Body of pancreas (tissue), 4 donors: ENCODE measurements at regions not wholly inside any gene's neighbourhood (a gene's known extent, or its start where the extent isn't known, plus 50 kb on each side); places are given as distances from the start of the nearest gene placed in this dataset.

Experiments
- ATAC-seq: fragments of 150-250 bp; one replicate; pipeline ENCODE4 v1.9.1; 2016
- DNase-seq, 4 donors: peaks; one replicate each; pipeline ENCODE4 v3.0.0-alpha.2; 2019
- H3K27ac ChIP-seq, 4 donors: fragments of 200-600 bp; sonication (generic); 1 replicate in 3 of 4; 2 replicates in 1 of 4; pipeline versions ENCODE4 v1.5.1 to v1.6.1; 2016 to 2019; ENCODE audit warnings: mild to moderate bottlenecking in 1 of 4, mixed read lengths in 1 of 4, moderate library complexity in 1 of 4
- H3K27me3 ChIP-seq, 2 donors: fragments of 200-600 bp; sonication (generic); one replicate each; pipeline ENCODE4 v1.6.0; 2016; ENCODE audit warnings: mild to moderate bottlenecking in 1 of 2
- H3K36me3 ChIP-seq, 2 donors: fragments of 200-600 bp; sonication (generic); replicated peaks in 1 of 2; 2 replicates each; pipeline ENCODE4 v1.5.1; 2016; ENCODE audit warnings: low read depth in 2 of 2; ENCODE audit not compliant: insufficient read depth in 1 of 2
- H3K4me1 ChIP-seq: fragments of 200-600 bp; sonication (generic); one replicate; pipeline ENCODE4 v1.6.0; 2016
- H3K4me3 ChIP-seq, 2 donors: fragments of 200-600 bp; sonication (generic); 1 replicate in 1 of 2; 2 replicates in 1 of 2; pipeline ENCODE4 v1.5.1; 2016 to 2019
- H3K9me3 ChIP-seq, 3 donors: fragments of 200-600 bp; sonication (generic); 1 replicate in 2 of 3; 2 replicates in 1 of 3; pipeline ENCODE4 v1.5.1; 2016
- POLR2A ChIP-seq, 3 donors: fragments of 450-650 bp; IDR thresholded peaks; one replicate each; pipeline ENCODE4 v1.6.1; 2016; ENCODE audit warnings: antibody characterized with exemption in 3 of 3, mild to moderate bottlenecking in 2 of 3
- WGBS, 2 donors: methylation state at CpG; one replicate each; pipeline ENCODE4 v1.1.5; 2017; 5-methylcytosine and 5-hydroxymethylcytosine counted together
- intact Hi-C: fragments of 100-400 bp; cut with DNase I; formaldehyde crosslinking; loops from one replicate; pipeline ENCODE4 v1.15.1; 2023
- TF ChIP-seq, protein P1 (sequence below), 7 experiments: fragments of 450-650 bp in 4 of 7; fragments of 200-600 bp in 3 of 7; sonication (generic) in 3 of 7; IDR thresholded peaks; one replicate each; pipeline ENCODE4 v1.5.1; 2016 to 2019; ENCODE audit warnings: antibody characterized with exemption in 7 of 7

DNA sequence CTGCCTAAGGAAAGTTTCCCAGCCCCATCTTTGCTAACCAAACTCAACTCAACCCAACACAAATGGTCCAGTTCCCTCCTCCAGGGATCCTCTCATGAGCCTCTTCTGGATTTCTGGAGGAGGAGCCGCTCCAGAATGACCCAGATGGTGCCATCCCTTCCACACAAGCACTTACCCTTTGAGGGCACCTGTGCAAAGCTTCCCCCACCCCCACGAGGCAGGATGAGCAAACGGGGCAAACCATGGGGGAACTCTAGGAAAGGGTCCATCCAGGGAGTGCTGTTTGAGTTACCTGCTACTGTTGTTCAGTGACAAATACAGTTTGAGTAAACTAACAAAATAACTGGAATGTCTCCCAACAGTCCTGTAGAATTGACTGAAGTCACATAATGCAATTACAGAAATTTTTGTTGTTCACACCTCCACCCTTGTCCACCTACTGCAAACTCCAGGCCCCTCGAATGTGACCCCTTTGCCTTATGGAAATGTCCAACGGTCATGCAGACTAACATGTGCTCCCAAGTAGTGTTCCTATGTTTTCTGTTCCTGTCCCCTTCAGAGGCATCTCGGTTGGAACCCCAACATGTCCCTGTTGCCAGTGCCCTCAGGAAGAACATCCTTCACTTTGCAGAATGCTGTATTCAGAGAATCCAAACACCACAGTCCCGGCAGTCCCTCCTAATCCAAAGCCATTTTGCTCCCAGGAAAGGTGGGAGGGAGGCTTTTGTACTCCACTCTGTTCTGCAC is 160.1 kb downstream of the RRAGC start:
- H3K9me3 ChIP-seq: no peaks in the 10 kb centered on the region
- ATAC-seq: no peak
- H3K27ac ChIP-seq: no peak overlapping the region
- no peaks in the 10 kb centered on the region for H3K36me3 ChIP-seq
- H3K4me1 ChIP-seq: no peaks in the 10 kb centered on the region
- intact Hi-C loops: no loop called here
- no peak overlapping the region for H3K4me3 ChIP-seq
- no peak for TF ChIP-seq POLR2A (IDR thresholded peaks at IDR 0.05)
- TF ChIP-seq, protein P1, sequence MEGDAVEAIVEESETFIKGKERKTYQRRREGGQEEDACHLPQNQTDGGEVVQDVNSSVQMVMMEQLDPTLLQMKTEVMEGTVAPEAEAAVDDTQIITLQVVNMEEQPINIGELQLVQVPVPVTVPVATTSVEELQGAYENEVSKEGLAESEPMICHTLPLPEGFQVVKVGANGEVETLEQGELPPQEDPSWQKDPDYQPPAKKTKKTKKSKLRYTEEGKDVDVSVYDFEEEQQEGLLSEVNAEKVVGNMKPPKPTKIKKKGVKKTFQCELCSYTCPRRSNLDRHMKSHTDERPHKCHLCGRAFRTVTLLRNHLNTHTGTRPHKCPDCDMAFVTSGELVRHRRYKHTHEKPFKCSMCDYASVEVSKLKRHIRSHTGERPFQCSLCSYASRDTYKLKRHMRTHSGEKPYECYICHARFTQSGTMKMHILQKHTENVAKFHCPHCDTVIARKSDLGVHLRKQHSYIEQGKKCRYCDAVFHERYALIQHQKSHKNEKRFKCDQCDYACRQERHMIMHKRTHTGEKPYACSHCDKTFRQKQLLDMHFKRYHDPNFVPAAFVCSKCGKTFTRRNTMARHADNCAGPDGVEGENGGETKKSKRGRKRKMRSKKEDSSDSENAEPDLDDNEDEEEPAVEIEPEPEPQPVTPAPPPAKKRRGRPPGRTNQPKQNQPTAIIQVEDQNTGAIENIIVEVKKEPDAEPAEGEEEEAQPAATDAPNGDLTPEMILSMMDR (IDR thresholded peaks at IDR 0.05): no peak
- no peak for DNase-seq
- H3K27me3 ChIP-seq: no peaks in the 10 kb centered on the region
- 27 to 33% methylated on average over 7 of the region's 7 CpGs for WGBS, 2 donors

DNA sequence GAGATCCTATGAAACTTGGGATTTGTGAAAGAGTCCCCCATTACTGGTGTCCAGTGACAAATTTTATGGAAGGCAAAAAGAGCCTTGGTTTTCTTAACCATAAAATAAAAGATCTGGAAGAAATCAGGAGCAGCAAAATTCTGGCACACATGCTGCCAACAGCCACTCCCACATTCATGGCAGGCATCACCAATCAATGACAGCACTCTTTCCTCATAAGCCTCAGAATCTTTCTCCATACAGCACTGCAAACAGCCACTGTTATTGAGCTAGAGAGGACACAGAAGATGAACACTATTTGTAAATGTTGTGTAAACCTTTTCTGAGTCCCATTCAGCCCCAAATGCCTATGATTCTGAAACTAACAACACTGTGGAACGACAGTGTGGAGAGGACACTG is 162.2 kb downstream of the RRAGC start:
- H3K9me3 ChIP-seq: no peaks in the 10 kb centered on the region
- no peak overlapping the region for H3K4me3 ChIP-seq
- TF ChIP-seq, protein P1 (IDR thresholded peaks at IDR 0.05): no peak
- no peak for TF ChIP-seq POLR2A (IDR thresholded peaks at IDR 0.05)
- ATAC-seq (no peak), DNase-seq (no peak)
- WGBS, 2 donors: 25 to 31% methylated on average over 1 of the region's 1 CpG
- H3K27ac ChIP-seq: no peak overlapping the region
- H3K36me3 ChIP-seq: no peaks in the 10 kb centered on the region
- H3K4me1 ChIP-seq: no peaks in the 10 kb centered on the region
- H3K27me3 ChIP-seq: no peaks in the 10 kb centered on the region
- intact Hi-C loops: no loop called here

DNA sequence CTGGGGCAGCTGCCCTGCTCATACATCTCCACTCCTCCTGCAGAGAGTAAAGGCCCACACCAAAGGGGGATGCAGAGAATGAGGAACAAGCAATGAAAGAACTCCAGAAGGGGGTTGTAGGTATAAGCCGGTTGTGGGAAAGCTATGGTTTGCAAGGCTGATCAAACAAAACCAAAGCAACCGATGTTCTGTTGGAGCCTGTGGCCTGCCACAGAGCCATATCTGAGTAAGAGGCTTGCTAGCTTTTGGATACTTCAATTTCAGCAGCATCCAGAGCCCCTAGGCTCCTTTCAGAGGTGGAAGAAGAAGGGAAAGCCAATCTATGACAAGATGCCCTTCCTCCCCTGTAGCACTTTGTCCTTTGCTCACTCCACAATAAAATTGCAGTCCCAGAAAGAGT is 163.2 kb downstream of the RRAGC start:
- Histone ChIP-seq H3K36me3 (no peaks in the 10 kb centered on the region), H3K4me1 (no peaks in the 10 kb centered on the region), H3K27ac (no peak overlapping the region), H3K9me3 (no peaks in the 10 kb centered on the region), H3K27me3 (no peaks in the 10 kb centered on the region), H3K4me3 (no peak overlapping the region)
- WGBS, 2 donors: 63 to 77% methylated on average over 2 of the region's 2 CpGs
- no peak for ATAC-seq
- no peak for DNase-seq
- intact Hi-C loops: no loop called here
- no peak for TF ChIP-seq POLR2A (IDR thresholded peaks at IDR 0.05)
- TF ChIP-seq, protein P1 (IDR thresholded peaks at IDR 0.05): no peak

DNA sequence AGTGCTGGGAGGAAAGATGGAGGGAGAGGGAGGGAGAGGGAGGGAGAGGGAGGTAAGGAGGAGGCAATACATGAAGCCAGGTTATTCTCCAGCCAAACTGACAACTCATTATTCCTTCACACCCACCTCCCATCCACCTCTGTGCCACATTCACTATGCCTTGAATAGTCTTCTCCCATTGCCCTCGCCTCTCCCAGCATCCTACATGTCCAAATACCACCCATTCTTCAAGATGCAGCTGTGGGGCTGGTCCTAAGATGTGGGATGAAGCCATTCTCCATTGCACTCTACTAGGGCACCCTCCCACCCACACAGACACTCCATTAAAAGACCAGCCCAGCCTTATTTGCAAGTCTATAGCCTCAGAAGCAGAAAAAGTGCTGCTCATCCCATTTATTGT is 165.8 kb downstream of the RRAGC start:
- Histone ChIP-seq H3K36me3 (no peaks in the 10 kb centered on the region), H3K4me1 (no peaks in the 10 kb centered on the region), H3K27ac (no peak overlapping the region), H3K27me3 (no peaks in the 10 kb centered on the region), H3K4me3 (no peak overlapping the region), H3K9me3 (no peaks in the 10 kb centered on the region)
- 29 to 35% methylated on average over 1 of the region's 1 CpG for WGBS, 2 donors
- TF ChIP-seq, protein P1 (IDR thresholded peaks at IDR 0.05): no peak
- TF ChIP-seq POLR2A (IDR thresholded peaks at IDR 0.05): no peak
- DNase-seq (no peak), ATAC-seq (no peak)
- intact Hi-C loops: no loop called here

DNA sequence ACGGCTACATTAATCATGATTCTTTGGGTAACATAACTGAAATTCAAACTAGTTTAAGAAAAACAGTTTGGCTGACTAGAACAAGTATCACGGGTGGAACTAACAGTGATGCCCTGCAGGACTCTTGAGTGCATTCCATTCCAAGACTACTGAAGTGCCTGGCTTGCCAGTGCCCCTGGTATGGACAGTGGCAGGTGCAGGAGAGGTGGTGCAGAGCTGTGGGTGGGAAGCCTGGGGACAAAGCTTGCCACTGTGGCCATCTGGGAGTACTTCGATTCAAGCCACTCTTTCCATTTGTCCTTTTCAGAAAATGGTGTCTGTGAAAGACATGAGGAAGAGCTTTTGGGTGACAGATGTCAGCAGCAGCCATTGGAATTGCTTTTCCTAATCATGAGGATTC is 166.5 kb downstream of the RRAGC start:
- TF ChIP-seq, protein P1 (IDR thresholded peaks at IDR 0.05): no peak
- no peak for TF ChIP-seq POLR2A (IDR thresholded peaks at IDR 0.05)
- WGBS, 2 donors: 41 to 42% methylated on average over 3 of the region's 3 CpGs
- H3K4me1 ChIP-seq: no peaks in the 10 kb centered on the region
- intact Hi-C loops: no loop called here
- no peaks in the 10 kb centered on the region for H3K27me3 ChIP-seq
- ATAC-seq: no peak
- no peak for DNase-seq
- H3K9me3 ChIP-seq: no peaks in the 10 kb centered on the region
- no peak overlapping the region for H3K4me3 ChIP-seq
- no peaks in the 10 kb centered on the region for H3K36me3 ChIP-seq
- H3K27ac ChIP-seq: no peak overlapping the region
